ENCODE measurements at regions not wholly inside any gene's neighbourhood (a gene's known extent, or its start where the extent isn't known, plus 50 kb on each side); places are given as distances from the start of the nearest gene placed in this dataset.

GRCh38 chr1:213749558-213749957 lies 238.2 kb upstream of the PROX1 start:
- Histone ChIP-seq H3K27me3 (no peaks in the 10 kb centered on the region), H3K4me3 (no peak overlapping the region), H3K4me1 (no peaks in the 10 kb centered on the region), H3K27ac (no peak overlapping the region), H3K36me3 (no peaks in the 10 kb centered on the region), H3K9me3 (no peaks in the 10 kb centered on the region)
- DNase-seq (no peak), ATAC-seq (no peak)
- intact Hi-C loops (cut with DNase I) = no loop called here
- TF ChIP-seq CTCF (IDR thresholded peaks at IDR 0.05) = no peak

- no peaks in the 10 kb centered on the region for H3K27me3 ChIP-seq
- H3K27ac ChIP-seq = no peak overlapping the region
- no peaks in the 10 kb centered on the region for H3K4me1 ChIP-seq
- no peaks in the 10 kb centered on the region for H3K9me3 ChIP-seq
- no peak for TF ChIP-seq CTCF (IDR thresholded peaks at IDR 0.05)
- no peak overlapping the region for H3K4me3 ChIP-seq
- DNase-seq = no peak
- intact Hi-C loops (cut with DNase I) = no loop called here
- ATAC-seq = peak; percentile 13
- H3K36me3 ChIP-seq = no peaks in the 10 kb centered on the region
Observed at GRCh38 chr1:213750231-213751063, 237.3 kb upstream of the PROX1 start.

GRCh38 chr1:213751064-213751397 lies 236.7 kb upstream of the PROX1 start:
- Histone ChIP-seq H3K9me3 (no peaks in the 10 kb centered on the region), H3K27ac (no peak overlapping the region), H3K36me3 (no peaks in the 10 kb centered on the region), H3K27me3 (no peaks in the 10 kb centered on the region), H3K4me1 (no peaks in the 10 kb centered on the region), H3K4me3 (no peak overlapping the region)
- no peak for DNase-seq
- intact Hi-C loops (cut with DNase I) = no loop called here
- ATAC-seq = no peak
- no peak for TF ChIP-seq CTCF (IDR thresholded peaks at IDR 0.05)

GRCh38 chr1:213759359-213760181 lies 228.2 kb upstream of the PROX1 start:
- Histone ChIP-seq H3K27me3 (no peaks in the 10 kb centered on the region), H3K36me3 (no peaks in the 10 kb centered on the region), H3K9me3 (no peaks in the 10 kb centered on the region), H3K27ac (no peak overlapping the region), H3K4me1 (no peaks in the 10 kb centered on the region), H3K4me3 (no peak overlapping the region)
- ATAC-seq (no peak), DNase-seq (peak in 1 of 4 donors; percentile 7)
- intact Hi-C loops (cut with DNase I) = no loop called here
- TF ChIP-seq CTCF (IDR thresholded peaks at IDR 0.05) = no peak

- no peaks in the 10 kb centered on the region for H3K36me3 ChIP-seq
- H3K27ac ChIP-seq = no peak overlapping the region
- no peaks in the 10 kb centered on the region for H3K27me3 ChIP-seq
- H3K9me3 ChIP-seq = no peaks in the 10 kb centered on the region
- intact Hi-C loops (cut with DNase I) = no loop called here
- no peak overlapping the region for H3K4me3 ChIP-seq
- DNase-seq (no peak), ATAC-seq (no peak)
- H3K4me1 ChIP-seq = no peaks in the 10 kb centered on the region
- TF ChIP-seq CTCF (IDR thresholded peaks at IDR 0.05) = no peak
Observed at GRCh38 chr1:213761845-213762407, 225.8 kb upstream of the PROX1 start.

Data from left lung (tissue), 4 donors.